ENCODE measurements at regions not wholly inside any gene's neighbourhood (a gene's known extent, or its start where the extent isn't known, plus 50 kb on each side); places are given as distances from the start of the nearest gene placed in this dataset.

GRCh38 chr13:90709319-90709718 lies 638.2 kb upstream of the MIR17HG start:
- Histone ChIP-seq H3K79me2 (ENCODE audit: control insufficient read depth, insufficient read depth, low read length) (no peaks in the 10 kb centered on the region), H3K4me2 (ENCODE audit: insufficient read depth, low read length) (no peak overlapping the region), H3K36me3 (ENCODE audit: control insufficient read depth, insufficient read depth, low read length) (no peaks in the 10 kb centered on the region), H3K9me3 (replicated peaks; ENCODE audit: control insufficient read depth, insufficient read depth, low read depth, low read length) (peaks cover 2% of the 10 kb centered on the region; the same call in 1 of the 2 replicates), H3K27ac (ENCODE audit: extremely low read depth, low read depth, low read length) (no peak overlapping the region), H2AFZ (ENCODE audit: low read depth, low read length) (no peak overlapping the region), H3K4me3 (no peak overlapping the region), H3K9ac (ENCODE audit: insufficient read depth in 1 of 2, low read depth in 2 of 2, low read length in 2 of 2) (no peak overlapping the region), H3K9me1 (ENCODE audit: control insufficient read depth, insufficient read depth, low read length) (no peaks in the 10 kb centered on the region), H4K20me1 (replicated peaks; ENCODE audit: control insufficient read depth, insufficient read depth, low read length) (no peaks in the 10 kb centered on the region), H3K27me3 (ENCODE audit: control insufficient read depth in 2 of 2, insufficient read depth in 2 of 2, low read length in 2 of 2) (no peaks in the 10 kb centered on the region), H3K4me1 (replicated peaks in 1 of 2; ENCODE audit: control insufficient read depth in 2 of 2, insufficient read depth in 2 of 2, low read length in 2 of 2) (no peaks in the 10 kb centered on the region)
- no peak for ATAC-seq
- in situ Hi-C loops (cut with MboI) (no loop called here), intact Hi-C loops (cut with micrococcal nuclease) (no loop called here)
- BruUV-seq (replicated peaks), result no TSS peak
- no peak for DNase-seq (ENCODE audit: extremely low read depth in 1 of 4, low spot score in 3 of 4)
- POLR2A ChIA-PET, result no interaction called here
- CTCF ChIA-PET (ENCODE audit: low intra/inter-chr PET ratio), result no interaction called here
- TF ChIP-seq ZNF311 (CRISPR knock-in tag; IDR thresholded peaks at IDR 0.05) (no peak), HNRNPK (IDR thresholded peaks at IDR 0.05; ENCODE audit: low read depth, low read length, poor library complexity, severe bottlenecking) (no peak), ATF4 (CRISPR knock-in tag; IDR thresholded peaks at IDR 0.05) (no peak), PTRF (tag; IDR thresholded peaks at IDR 0.05) (no peak), TFAM (CRISPR knock-in tag; conservative IDR thresholded peaks at IDR 0.05) (0 out of 2 replicates have a peak, but pooled peaks have one; percentile 83), CREM (IDR thresholded peaks at IDR 0.05; ENCODE audit: low read depth) (no peak)
- FAIRE-seq, result no peak
- WGBS (ENCODE audit: insufficient coverage, low coverage, missing lambda C conversion rate), result 0% methylated on average over 1 of the region's 1 CpG

All from K562 (cell line).